ENCODE measurements at regions not wholly inside any gene's neighbourhood (a gene's known extent, or its start where the extent isn't known, plus 50 kb on each side); places are given as distances from the start of the nearest gene placed in this dataset.
"Not testable (repeated sequence)": the region's sequence is repeated elsewhere in the genome, so short reads cannot be mapped to it uniquely, and the experiment has no call there.

DNA sequence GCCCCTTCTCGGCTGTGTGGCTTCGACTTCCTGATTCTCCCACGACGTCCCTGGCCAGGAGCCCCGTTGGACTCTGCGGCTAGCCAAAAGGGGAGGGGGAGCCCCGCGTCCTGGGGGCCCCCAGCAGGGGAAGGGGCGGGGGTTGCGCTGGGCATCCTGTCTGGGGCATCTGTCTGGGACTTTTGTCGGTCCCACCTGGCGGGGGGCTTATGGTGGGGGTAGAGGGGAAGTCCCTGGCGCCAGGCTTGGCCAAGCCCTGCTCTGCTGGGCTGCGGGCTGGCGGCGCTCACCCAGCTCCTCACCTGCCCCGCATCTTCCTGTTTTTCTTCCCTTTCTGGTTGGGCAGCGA, 142.7 kb upstream of the EEF2KMT start:
- H3K4me1 ChIP-seq (ENCODE audit: control insufficient read depth, insufficient read depth, low read length); H3K36me3 ChIP-seq (ENCODE audit: control insufficient read depth in 2 of 2, insufficient read depth in 2 of 2, low read length in 2 of 2); H3K27me3 ChIP-seq (ENCODE audit: control insufficient read depth in 1 of 2, insufficient read depth in 2 of 2, low read length in 2 of 2); H3K4me3 ChIP-seq (ENCODE audit: low read length in 2 of 2); H3K9ac ChIP-seq (ENCODE audit: low read length in 2 of 2); H3K9me3 ChIP-seq (ENCODE audit: control insufficient read depth in 2 of 2, low read length in 2 of 2); H3K27ac ChIP-seq (ENCODE audit: low read length): not testable (repeated sequence)

DNA sequence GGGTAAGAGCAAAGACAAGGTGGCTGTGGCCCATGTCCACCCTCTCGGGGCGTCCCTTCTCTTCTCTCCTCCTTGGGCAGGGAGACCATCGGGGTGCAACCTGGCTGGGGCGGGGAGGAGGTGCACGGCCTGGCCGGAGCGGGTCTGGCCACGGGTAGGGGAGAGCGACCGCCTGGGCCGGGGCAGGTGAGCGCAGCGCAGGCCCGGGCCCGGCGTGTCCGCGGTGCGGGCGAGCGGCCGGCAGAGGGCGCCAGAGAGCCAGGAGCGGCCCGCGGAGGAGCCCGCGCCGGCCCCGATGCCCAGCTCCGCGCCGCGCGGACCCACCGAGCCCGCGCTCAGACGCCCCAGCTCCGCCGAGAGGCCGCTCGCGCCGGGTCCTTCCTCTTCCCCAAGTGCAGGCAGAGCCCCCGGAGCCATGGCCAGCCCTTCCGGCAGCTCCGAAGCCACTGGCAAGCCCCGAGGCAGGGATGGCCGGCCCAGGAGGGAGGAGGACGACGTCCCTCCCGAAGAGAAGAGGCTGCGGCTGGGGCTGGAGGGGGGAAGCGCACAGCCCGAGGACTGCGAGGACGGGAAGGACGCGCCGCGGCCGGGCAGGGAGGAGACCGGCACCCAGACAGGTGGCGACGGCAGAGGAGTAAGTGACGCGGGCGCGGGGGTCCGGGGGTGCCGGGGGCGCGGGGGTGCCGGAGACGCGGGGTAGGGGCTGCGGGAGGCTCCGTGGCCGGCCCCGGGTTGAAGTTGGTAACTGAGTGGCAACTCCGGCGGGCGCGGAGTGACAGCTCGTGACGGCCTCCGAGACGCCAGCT, 142.1 kb upstream of the EEF2KMT start:
- H3K4me3 ChIP-seq (ENCODE audit: low read length in 2 of 2); H3K27ac ChIP-seq (ENCODE audit: low read length); H3K4me1 ChIP-seq (ENCODE audit: control insufficient read depth, insufficient read depth, low read length); H3K36me3 ChIP-seq (ENCODE audit: control insufficient read depth in 2 of 2, insufficient read depth in 2 of 2, low read length in 2 of 2); H3K9me3 ChIP-seq (ENCODE audit: control insufficient read depth in 2 of 2, low read length in 2 of 2); H3K9ac ChIP-seq (ENCODE audit: low read length in 2 of 2); H3K27me3 ChIP-seq (ENCODE audit: control insufficient read depth in 1 of 2, insufficient read depth in 2 of 2, low read length in 2 of 2): not testable (repeated sequence)

GRCh38 chr16:5235119-5235518, 137.5 kb upstream of the EEF2KMT start:
- Histone ChIP-seq H3K27ac (ENCODE audit: low read length) (no peak overlapping the region), H3K36me3 (ENCODE audit: control insufficient read depth in 2 of 2, insufficient read depth in 2 of 2, low read length in 2 of 2) (no peaks in the 10 kb centered on the region), H3K9ac (ENCODE audit: low read length in 2 of 2) (no peak overlapping the region), H3K9me3 (ENCODE audit: control insufficient read depth in 2 of 2, low read length in 2 of 2) (peaks cover 3 to 4% of the 10 kb centered on the region in 2 donors), H3K4me1 (ENCODE audit: control insufficient read depth, insufficient read depth, low read length) (no peaks in the 10 kb centered on the region), H3K4me3 (ENCODE audit: low read length in 2 of 2) (no peak overlapping the region), H3K27me3 (ENCODE audit: control insufficient read depth in 1 of 2, insufficient read depth in 2 of 2, low read length in 2 of 2) (peaks cover 0 to 5% of the 10 kb centered on the region in 2 donors)

GRCh38 chr16:5234295-5235050, 136.9 kb upstream of the EEF2KMT start:
- no peaks in the 10 kb centered on the region for H3K4me1 ChIP-seq (ENCODE audit: control insufficient read depth, insufficient read depth, low read length)
- H3K27ac ChIP-seq (ENCODE audit: low read length) = no peak overlapping the region
- no peak overlapping the region for H3K9ac ChIP-seq (ENCODE audit: low read length in 2 of 2)
- peaks cover 0 to 5% of the 10 kb centered on the region in 2 donors for H3K27me3 ChIP-seq (ENCODE audit: control insufficient read depth in 1 of 2, insufficient read depth in 2 of 2, low read length in 2 of 2)
- no peak overlapping the region for H3K4me3 ChIP-seq (ENCODE audit: low read length in 2 of 2)
- H3K36me3 ChIP-seq (ENCODE audit: control insufficient read depth in 2 of 2, insufficient read depth in 2 of 2, low read length in 2 of 2) = no peaks in the 10 kb centered on the region
- peaks cover 3 to 4% of the 10 kb centered on the region in 2 donors for H3K9me3 ChIP-seq (ENCODE audit: control insufficient read depth in 2 of 2, low read length in 2 of 2)

GRCh38 chr16:5231246-5231759, 133.7 kb upstream of the EEF2KMT start:
- Histone ChIP-seq H3K36me3 (ENCODE audit: control insufficient read depth in 2 of 2, insufficient read depth in 2 of 2, low read length in 2 of 2) (no peaks in the 10 kb centered on the region), H3K27me3 (ENCODE audit: control insufficient read depth in 1 of 2, insufficient read depth in 2 of 2, low read length in 2 of 2) (peaks cover 0 to 5% of the 10 kb centered on the region in 2 donors), H3K4me1 (ENCODE audit: control insufficient read depth, insufficient read depth, low read length) (no peaks in the 10 kb centered on the region), H3K9ac (ENCODE audit: low read length in 2 of 2) (no peak overlapping the region), H3K4me3 (ENCODE audit: low read length in 2 of 2) (no peak overlapping the region), H3K9me3 (ENCODE audit: control insufficient read depth in 2 of 2, low read length in 2 of 2) (peaks cover 3 to 4% of the 10 kb centered on the region in 2 donors), H3K27ac (ENCODE audit: low read length) (no peak overlapping the region)

GRCh38 chr16:5228369-5228768, 130.8 kb upstream of the EEF2KMT start:
- H3K36me3 ChIP-seq (ENCODE audit: control insufficient read depth in 2 of 2, insufficient read depth in 2 of 2, low read length in 2 of 2) = no peaks in the 10 kb centered on the region
- peaks cover 0 to 13% of the 10 kb centered on the region in 2 donors for H3K27me3 ChIP-seq (ENCODE audit: control insufficient read depth in 1 of 2, insufficient read depth in 2 of 2, low read length in 2 of 2)
- peaks cover 3 to 4% of the 10 kb centered on the region in 2 donors for H3K9me3 ChIP-seq (ENCODE audit: control insufficient read depth in 2 of 2, low read length in 2 of 2)
- H3K4me1 ChIP-seq (ENCODE audit: control insufficient read depth, insufficient read depth, low read length) = no peaks in the 10 kb centered on the region
- no peak overlapping the region for H3K4me3 ChIP-seq (ENCODE audit: low read length in 2 of 2)
- no peak overlapping the region for H3K9ac ChIP-seq (ENCODE audit: low read length in 2 of 2)
- H3K27ac ChIP-seq (ENCODE audit: low read length) = no peak overlapping the region

- no peak overlapping the region for H3K9ac ChIP-seq (ENCODE audit: low read length in 2 of 2)
- H3K27me3 ChIP-seq (ENCODE audit: control insufficient read depth in 1 of 2, insufficient read depth in 2 of 2, low read length in 2 of 2) = peaks cover 0 to 9% of the 10 kb centered on the region in 2 donors
- H3K36me3 ChIP-seq (ENCODE audit: control insufficient read depth in 2 of 2, insufficient read depth in 2 of 2, low read length in 2 of 2) = no peaks in the 10 kb centered on the region
- H3K9me3 ChIP-seq (ENCODE audit: control insufficient read depth in 2 of 2, low read length in 2 of 2) = peaks cover 0 to under 1% of the 10 kb centered on the region in 2 donors
- no peak overlapping the region for H3K4me3 ChIP-seq (ENCODE audit: low read length in 2 of 2)
- H3K4me1 ChIP-seq (ENCODE audit: control insufficient read depth, insufficient read depth, low read length) = no peaks in the 10 kb centered on the region
- H3K27ac ChIP-seq (ENCODE audit: low read length) = no peak overlapping the region
Measured at GRCh38 chr16:5225931-5226655, 128.5 kb upstream of the EEF2KMT start.

DNA sequence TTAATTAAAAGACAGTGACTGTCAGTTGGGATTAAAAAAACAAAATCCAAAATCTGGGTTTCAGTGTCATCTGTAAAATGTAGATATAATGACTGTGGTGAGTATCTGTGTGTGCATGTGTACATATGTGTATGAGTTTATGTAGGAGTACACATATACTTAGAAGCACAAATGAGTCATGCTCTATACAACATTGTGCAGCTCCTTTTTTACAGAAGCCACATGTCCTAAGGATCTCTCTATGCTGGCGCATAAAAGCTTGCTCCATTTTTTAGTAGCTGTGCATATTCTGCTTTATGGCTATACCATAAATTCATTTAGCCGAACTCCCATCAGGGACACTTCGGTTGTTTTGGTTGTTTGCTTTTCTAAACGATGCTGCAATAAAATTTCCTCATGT, 125.2 kb upstream of the EEF2KMT start:
- peaks cover 0 to 11% of the 10 kb centered on the region in 2 donors for H3K27me3 ChIP-seq (ENCODE audit: control insufficient read depth in 1 of 2, insufficient read depth in 2 of 2, low read length in 2 of 2)
- H3K4me1 ChIP-seq (ENCODE audit: control insufficient read depth, insufficient read depth, low read length) = no peaks in the 10 kb centered on the region
- H3K9ac ChIP-seq (ENCODE audit: low read length in 2 of 2) = no peak overlapping the region
- no peaks in the 10 kb centered on the region for H3K36me3 ChIP-seq (ENCODE audit: control insufficient read depth in 2 of 2, insufficient read depth in 2 of 2, low read length in 2 of 2)
- no peak overlapping the region for H3K27ac ChIP-seq (ENCODE audit: low read length)
- no peaks in the 10 kb centered on the region for H3K9me3 ChIP-seq (ENCODE audit: control insufficient read depth in 2 of 2, low read length in 2 of 2)
- no peak overlapping the region for H3K4me3 ChIP-seq (ENCODE audit: low read length in 2 of 2)

GRCh38 chr16:5221831-5222230, 124.2 kb upstream of the EEF2KMT start:
- not testable (repeated sequence) for H3K4me1 ChIP-seq (ENCODE audit: control insufficient read depth, insufficient read depth, low read length); H3K4me3 ChIP-seq (ENCODE audit: low read length in 2 of 2); H3K9ac ChIP-seq (ENCODE audit: low read length in 2 of 2); H3K36me3 ChIP-seq (ENCODE audit: control insufficient read depth in 2 of 2, insufficient read depth in 2 of 2, low read length in 2 of 2); H3K9me3 ChIP-seq (ENCODE audit: control insufficient read depth in 2 of 2, low read length in 2 of 2); H3K27ac ChIP-seq (ENCODE audit: low read length)
- H3K27me3 ChIP-seq (ENCODE audit: control insufficient read depth in 1 of 2, insufficient read depth in 2 of 2, low read length in 2 of 2) = peaks cover 0 to 11% of the 10 kb centered on the region in 2 donors

- no peaks in the 10 kb centered on the region for H3K36me3 ChIP-seq (ENCODE audit: control insufficient read depth in 2 of 2, insufficient read depth in 2 of 2, low read length in 2 of 2)
- H3K9me3 ChIP-seq (ENCODE audit: control insufficient read depth in 2 of 2, low read length in 2 of 2) = no peaks in the 10 kb centered on the region
- peaks cover 0 to 12% of the 10 kb centered on the region in 2 donors for H3K27me3 ChIP-seq (ENCODE audit: control insufficient read depth in 1 of 2, insufficient read depth in 2 of 2, low read length in 2 of 2)
- no peaks in the 10 kb centered on the region for H3K4me1 ChIP-seq (ENCODE audit: control insufficient read depth, insufficient read depth, low read length)
- no peak overlapping the region for H3K27ac ChIP-seq (ENCODE audit: low read length)
- no peak overlapping the region for H3K4me3 ChIP-seq (ENCODE audit: low read length in 2 of 2)
- no peak overlapping the region for H3K9ac ChIP-seq (ENCODE audit: low read length in 2 of 2)
Measured at GRCh38 chr16:5220705-5221104, 123.1 kb upstream of the EEF2KMT start.
